K562 (cell line): ENCODE measurements at regions not wholly inside any gene's neighbourhood (a gene's known extent, or its start where the extent isn't known, plus 50 kb on each side); places are given as distances from the start of the nearest gene placed in this dataset.

Experiments used
- ATAC-seq: fragments of 200-7000 bp; cut with Tn5 transposase; 3 replicates; pipeline ENCODE4 v1.9.1; 2020; ENCODE audit warnings: moderate library complexity
- BruUV-seq: library from RNA; stranded (reverse); fragments of 400-500 nt; replicated peaks from 2 replicates; lab custom pipeline; 2021; lab: Mats Ljungman, UMichigan
- CTCF ChIA-PET: fragments of 300-600 bp; formaldehyde crosslinking; extraction: SDS; loops from one replicate; lab custom pipeline; 2021; ENCODE audit warnings: low intra/inter-chr PET ratio; lab: Yijun Ruan, JAX
- POLR2A ChIA-PET: fragments of 300-600, 350-650 bp; sonication (Branson Sonifier 250); formaldehyde crosslinking; extraction: SDS; loops from one replicate; lab custom pipeline; 2021; ENCODE audit warnings: antibody characterized with exemption, inconsistent platforms; lab: Yijun Ruan, JAX
- DNase-seq, 4 experiments: peaks; one replicate each; pipeline versions ENCODE4 v3.0.0 to v3.0.0-alpha.2; 2011 to 2018; ENCODE audit warnings: low spot score in 3 of 4, mixed read lengths in 3 of 4; ENCODE audit errors: extremely low read depth in 1 of 4
- FAIRE-seq: peaks from 2 replicates; lab custom pipeline; 2011; peaks lifted over from hg19 to GRCh38; lab: Jason Lieb, UNC
- H2AFZ ChIP-seq: 2 replicates; pipeline ENCODE4 v1.6.0; 2011; ENCODE audit warnings: low read depth, low read length, control low read depth, inconsistent platforms
- H3K27ac ChIP-seq: fragments of 200-600 bp; 3 replicates; pipeline ENCODE4 v1.8.0; 2011; ENCODE audit warnings: low read depth, mild to moderate bottlenecking, control low read depth, inconsistent platforms, low read length, moderate library complexity, mixed read lengths; ENCODE audit errors: extremely low read depth
- H3K27me3 ChIP-seq, 2 experiments: fragments of 300-600 bp in 1 of 2; 2 replicates in 1 of 2; 3 replicates in 1 of 2; pipeline versions ENCODE4 v1.6.0 to v1.8.0; 2011; ENCODE audit warnings: inconsistent platforms in 2 of 2, low read length in 2 of 2, mild to moderate bottlenecking in 1 of 2, mixed read lengths in 1 of 2, moderate library complexity in 1 of 2; ENCODE audit not compliant: control insufficient read depth in 2 of 2, insufficient read depth in 2 of 2
- H3K36me3 ChIP-seq: fragments of 300-600 bp; 3 replicates; pipeline ENCODE4 v1.8.0; 2011; ENCODE audit warnings: mild to moderate bottlenecking, low read length, inconsistent platforms; ENCODE audit not compliant: control insufficient read depth, insufficient read depth
- H3K4me1 ChIP-seq, 2 experiments: fragments of 200-600 bp in 1 of 2; replicated peaks in 1 of 2; 2 replicates in 1 of 2; 3 replicates in 1 of 2; pipeline versions ENCODE4 v1.5.1 to v1.8.0; 2011; ENCODE audit warnings: inconsistent platforms in 2 of 2, low read length in 2 of 2, mild to moderate bottlenecking in 1 of 2, mixed read lengths in 1 of 2, moderate library complexity in 1 of 2; ENCODE audit not compliant: control insufficient read depth in 2 of 2, insufficient read depth in 2 of 2
- H3K4me2 ChIP-seq: 2 replicates; pipeline ENCODE4 v1.6.1; 2011; ENCODE audit warnings: low read length, control low read depth, inconsistent platforms, mixed read lengths; ENCODE audit not compliant: insufficient read depth
- H3K4me3 ChIP-seq: fragments of 200-600 bp; sonication (generic), shearing (Covaris generic); 2 replicates; pipeline ENCODE4 v1.5.1; 2016; ENCODE audit warnings: control low read depth, inconsistent platforms
- H3K79me2 ChIP-seq: fragments of 200-600 bp; 3 replicates; pipeline ENCODE4 v1.8.0; 2011; ENCODE audit warnings: low read length, inconsistent platforms; ENCODE audit not compliant: control insufficient read depth, insufficient read depth
- H3K9ac ChIP-seq, 2 experiments: 2 replicates each; pipeline versions ENCODE4 v1.6.0 to v1.6.1; 2011; ENCODE audit warnings: low read depth in 2 of 2, low read length in 2 of 2, control low read depth in 1 of 2, inconsistent platforms in 1 of 2, mild to moderate bottlenecking in 1 of 2, mixed read lengths in 1 of 2; ENCODE audit not compliant: insufficient read depth in 1 of 2
- H3K9me1 ChIP-seq: one replicate; pipeline ENCODE4 v1.6.0; 2011; ENCODE audit warnings: inconsistent platforms, mild to moderate bottlenecking, low read length, moderate library complexity; ENCODE audit not compliant: control insufficient read depth, insufficient read depth
- H3K9me3 ChIP-seq: replicated peaks from 2 replicates; pipeline ENCODE4 v1.5.1; 2011; ENCODE audit warnings: low read depth, low read length, inconsistent platforms; ENCODE audit not compliant: control insufficient read depth, insufficient read depth
- H4K20me1 ChIP-seq: replicated peaks from 2 replicates; pipeline ENCODE4 v1.6.1; 2011; ENCODE audit warnings: low read length, inconsistent platforms, mixed read lengths; ENCODE audit not compliant: control insufficient read depth, insufficient read depth
- CREM ChIP-seq: IDR thresholded peaks from 2 replicates; pipeline ENCODE4 v1.6.1; 2014; ENCODE audit warnings: antibody characterized with exemption, low read depth
- CTCF ChIP-seq, 3 experiments: IDR thresholded peaks in 2 of 3; conservative IDR thresholded peaks in 1 of 3; 2 replicates each; pipeline ENCODE4 v1.5.1; 2011 to 2012; ENCODE audit warnings: low read length in 3 of 3, mild to moderate bottlenecking in 3 of 3, control low read depth in 2 of 3, improper control_type of control experiment in 1 of 3, inconsistent platforms in 1 of 3, low read depth in 1 of 3, mixed read lengths in 1 of 3, moderate library complexity in 1 of 3; ENCODE audit not compliant: insufficient read depth in 2 of 3
- MBD1 ChIP-seq: fragments of 250-450 bp; sonication (Bioruptor Pico); IDR thresholded peaks from 2 replicates; pipeline ENCODE4 v1.8.0; 2022; ENCODE audit warnings: inconsistent platforms
- PYGO2 ChIP-seq: fragments of 450-650 bp; IDR thresholded peaks from 2 replicates; pipeline ENCODE4 v1.6.1; 2016; ENCODE audit warnings: mild to moderate bottlenecking, missing genetic modification characterization, moderate library complexity, missing compliant biosample characterization
- THRA ChIP-seq: fragments of 450-650 bp; IDR thresholded peaks from 2 replicates; pipeline ENCODE4 v1.6.1; 2017; ENCODE audit warnings: mild to moderate bottlenecking, moderate library complexity
- ZMIZ1 ChIP-seq, 2 experiments: fragments of 150-350 bp in 1 of 2; IDR thresholded peaks; 2 replicates each; pipeline ENCODE4 v1.6.1; 2012 to 2016; ENCODE audit warnings: low read depth in 2 of 2, low read length in 2 of 2, mild to moderate bottlenecking in 1 of 2, moderate library complexity in 1 of 2
- ZNF408 ChIP-seq: fragments of 250-450 bp; sonication (Bioruptor Pico); IDR thresholded peaks from 2 replicates; pipeline ENCODE4 v1.4.0; 2020; ENCODE audit warnings: low read depth, mild to moderate bottlenecking, moderate library complexity
- ZNF518B ChIP-seq: fragments of 250-450 bp; sonication (Bioruptor Pico); IDR thresholded peaks from 2 replicates; pipeline ENCODE4 v1.5.0; 2021; ENCODE audit warnings: mild to moderate bottlenecking, moderate library complexity
- WGBS: fragments of 100-300 bp; shearing (Covaris generic); methylation state at CpG from one replicate; pipeline ENCODE4 v1.1.6; 2016; ENCODE audit warnings: low coverage, mixed read lengths; ENCODE audit not compliant: insufficient coverage; ENCODE audit errors: missing lambda C conversion rate; 5-methylcytosine and 5-hydroxymethylcytosine counted together
- in situ Hi-C: fragments of 300-500 bp; cut with MboI; formaldehyde crosslinking; loops from 4 replicates; pipeline ENCODE4 v1.15.0; 2018; ENCODE audit warnings: inconsistent platforms, mixed read lengths
- intact Hi-C: fragments of 100-400 bp; cut with micrococcal nuclease; formaldehyde crosslinking; loops from 2 replicates; pipeline ENCODE4 v1.14.2; 2022

- no peak for TF ChIP-seq PYGO2
- TF ChIP-seq CREM, result no peak
- TF ChIP-seq THRA, result no peak
- no peak for TF ChIP-seq MBD1 (CRISPR knock-in tag)
- TF ChIP-seq ZNF408 (CRISPR knock-in tag), result no peak
- no peak for TF ChIP-seq CTCF (IDR thresholded peaks at IDR 0.05 in 2 of 3, conservative IDR thresholded peaks at IDR 0.05 in 1 of 3; ENCODE audit: insufficient read depth in 2 of 3, low read depth in 1 of 3, low read length in 3 of 3)
- TF ChIP-seq ZMIZ1 (IDR thresholded peaks at IDR 0.05; ENCODE audit: low read depth in 2 of 2, low read length in 2 of 2), result no peak
- no peak for TF ChIP-seq ZNF518B (CRISPR knock-in tag)
- ChIA-PET CTCF (no interaction called here), POLR2A (interaction anchor here (0.6 to 2.0 kb wide), 2 partner anchors 15 to 659 kb away, joined by 3 to 4 read pairs; no protein-coding TSS in a partner anchor)
- H3K27me3 ChIP-seq, result peaks cover 0 to 7% of the 10 kb centered on the region in 2 experiments; a peak in 2 of 5 replicates
- H3K9me3 ChIP-seq, result no peaks in the 10 kb centered on the region; the same call in 1 of the 2 replicates
- H3K9ac ChIP-seq, result no peak overlapping the region
- no peaks in the 10 kb centered on the region for H4K20me1 ChIP-seq
- H2AFZ ChIP-seq, result no peak overlapping the region
- H3K4me3 ChIP-seq, result no peak overlapping the region
- H3K79me2 ChIP-seq, result no peaks in the 10 kb centered on the region
- ATAC-seq (no peak), DNase-seq (no peak), FAIRE-seq (no peak)
- no peak overlapping the region for H3K27ac ChIP-seq
- intact Hi-C loops (no loop called here), in situ Hi-C loops (no loop called here)
- no peaks in the 10 kb centered on the region for H3K9me1 ChIP-seq
- H3K36me3 ChIP-seq, result no peaks in the 10 kb centered on the region
- H3K4me2 ChIP-seq, result no peak overlapping the region
- 3% methylated on average over 4 of the region's 4 CpGs for WGBS
- H3K4me1 ChIP-seq, result no peaks in the 10 kb centered on the region
- no TSS peak for BruUV-seq
These were observed 177.7 kb downstream of the URB2 start for GRCh38 chr1:229803626-229804217.
